Uterus (tissue), 2 donors: ENCODE measurements at regions not wholly inside any gene's neighbourhood (a gene's known extent, or its start where the extent isn't known, plus 50 kb on each side); places are given as distances from the start of the nearest gene placed in this dataset.

Source experiments
- POLR2A ChIP-seq, 2 donors: fragments of 450-650 bp; IDR thresholded peaks; one replicate each; pipeline ENCODE4 v1.6.1; 2016; ENCODE audit warnings: antibody characterized with exemption in 2 of 2, mild to moderate bottlenecking in 1 of 2, moderate library complexity in 1 of 2
- TF ChIP-seq, protein P1 (sequence below), 4 experiments: fragments of 200-600 bp in 2 of 4; fragments of 450-650 bp in 2 of 4; sonication (generic) in 2 of 4; IDR thresholded peaks; one replicate each; pipeline ENCODE4 v1.5.1; 2016 to 2019; ENCODE audit warnings: antibody characterized with exemption in 4 of 4, mild to moderate bottlenecking in 2 of 4, moderate library complexity in 1 of 4

DNA sequence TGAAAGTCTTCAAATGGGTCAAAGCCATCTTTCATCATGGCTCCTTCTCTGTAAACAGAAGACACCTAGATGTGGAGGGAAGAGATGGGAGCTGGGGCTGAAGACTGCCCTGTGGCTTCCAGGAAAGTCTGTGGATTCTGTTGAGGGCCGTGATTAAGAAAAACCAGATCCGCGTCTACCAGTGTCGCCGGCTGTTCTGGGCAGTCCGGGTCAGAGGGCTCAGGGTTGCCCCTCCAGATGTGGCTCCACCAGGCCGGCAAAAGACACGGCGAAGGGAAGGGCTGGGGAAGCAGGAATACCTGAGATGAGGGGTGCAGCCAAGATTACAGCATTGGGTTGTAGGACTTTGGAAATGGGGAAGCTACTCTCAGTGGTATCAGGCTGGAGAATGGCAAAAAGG, 162.6 kb downstream of the RHOU start:
- TF ChIP-seq, protein P1, sequence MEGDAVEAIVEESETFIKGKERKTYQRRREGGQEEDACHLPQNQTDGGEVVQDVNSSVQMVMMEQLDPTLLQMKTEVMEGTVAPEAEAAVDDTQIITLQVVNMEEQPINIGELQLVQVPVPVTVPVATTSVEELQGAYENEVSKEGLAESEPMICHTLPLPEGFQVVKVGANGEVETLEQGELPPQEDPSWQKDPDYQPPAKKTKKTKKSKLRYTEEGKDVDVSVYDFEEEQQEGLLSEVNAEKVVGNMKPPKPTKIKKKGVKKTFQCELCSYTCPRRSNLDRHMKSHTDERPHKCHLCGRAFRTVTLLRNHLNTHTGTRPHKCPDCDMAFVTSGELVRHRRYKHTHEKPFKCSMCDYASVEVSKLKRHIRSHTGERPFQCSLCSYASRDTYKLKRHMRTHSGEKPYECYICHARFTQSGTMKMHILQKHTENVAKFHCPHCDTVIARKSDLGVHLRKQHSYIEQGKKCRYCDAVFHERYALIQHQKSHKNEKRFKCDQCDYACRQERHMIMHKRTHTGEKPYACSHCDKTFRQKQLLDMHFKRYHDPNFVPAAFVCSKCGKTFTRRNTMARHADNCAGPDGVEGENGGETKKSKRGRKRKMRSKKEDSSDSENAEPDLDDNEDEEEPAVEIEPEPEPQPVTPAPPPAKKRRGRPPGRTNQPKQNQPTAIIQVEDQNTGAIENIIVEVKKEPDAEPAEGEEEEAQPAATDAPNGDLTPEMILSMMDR (IDR thresholded peaks at IDR 0.05), result no peak
- TF ChIP-seq POLR2A (IDR thresholded peaks at IDR 0.05), result no peak
